Lower leg skin (tissue), 4 donors: ENCODE measurements at regions not wholly inside any gene's neighbourhood (a gene's known extent, or its start where the extent isn't known, plus 50 kb on each side); places are given as distances from the start of the nearest gene placed in this dataset.

Experiments
- DNase-seq, 2 donors: peaks; one replicate each; pipeline ENCODE4 v3.0.0-alpha.2; 2019; ENCODE audit warnings: low spot score in 2 of 2
- H3K4me3 ChIP-seq: fragments of 200-600 bp; sonication (generic); 2 replicates; pipeline ENCODE4 v1.5.1; 2017; ENCODE audit warnings: mild to moderate bottlenecking, low read depth; ENCODE audit not compliant: poor library complexity, severe bottlenecking
- CTCF ChIP-seq, 3 donors: fragments of 450-650 bp; IDR thresholded peaks; one replicate each; pipeline ENCODE4 v1.5.1; 2016; ENCODE audit warnings: antibody characterized with exemption in 3 of 3, mild to moderate bottlenecking in 3 of 3, moderate library complexity in 2 of 3
- POLR2A ChIP-seq, 2 donors: fragments of 450-650 bp; IDR thresholded peaks; one replicate each; pipeline ENCODE4 v1.6.1; 2016 to 2017; ENCODE audit warnings: antibody characterized with exemption in 2 of 2, mild to moderate bottlenecking in 1 of 2, moderate library complexity in 1 of 2
- WGBS, 2 donors: methylation state at CpG; one replicate each; pipeline ENCODE4 v1.1.5; 2018; 5-methylcytosine and 5-hydroxymethylcytosine counted together
- intact Hi-C: fragments of 100-400 bp; cut with DNase I; formaldehyde crosslinking; loops from one replicate; pipeline ENCODE4 v1.15.0; 2023; ENCODE audit warnings: low total_unique reads

GRCh38 chr13:40309881-40310280, 356.6 kb downstream of the FOXO1 start:
- TF ChIP-seq CTCF (IDR thresholded peaks at IDR 0.05) (no peak), POLR2A (IDR thresholded peaks at IDR 0.05) (no peak)
- intact Hi-C loops, result no loop called here
- 78 to 80% methylated on average over 3 of the region's 3 CpGs for WGBS, 2 donors

GRCh38 chr13:40311356-40312101, 354.9 kb downstream of the FOXO1 start:
- TF ChIP-seq CTCF (IDR thresholded peaks at IDR 0.05), result no peak
- TF ChIP-seq POLR2A (IDR thresholded peaks at IDR 0.05), result no peak
- intact Hi-C loops, result no loop called here
- 80 to 89% methylated on average over 7 of the region's 7 CpGs for WGBS, 2 donors
- no peak for DNase-seq
- no peak overlapping the region for H3K4me3 ChIP-seq

More at GRCh38 chr13:40309881-40310280, 356.6 kb downstream of the FOXO1 start:
- H3K4me3 ChIP-seq, result no peak overlapping the region
- no peak for DNase-seq

GRCh38 chr13:40313269-40314200, 352.9 kb downstream of the FOXO1 start:
- H3K4me3 ChIP-seq, result no peak overlapping the region
- no peak for DNase-seq
- 84 to 91% methylated on average over 12 of the region's 12 CpGs for WGBS, 2 donors
- TF ChIP-seq CTCF (IDR thresholded peaks at IDR 0.05) (no peak), POLR2A (IDR thresholded peaks at IDR 0.05) (no peak)
- intact Hi-C loops, result no loop called here

- intact Hi-C loops, result no loop called here
- TF ChIP-seq CTCF (IDR thresholded peaks at IDR 0.05) (no peak), POLR2A (IDR thresholded peaks at IDR 0.05) (no peak)
- H3K4me3 ChIP-seq, result no peak overlapping the region
- DNase-seq, result no peak
- WGBS, 2 donors, result 63 to 68% methylated on average over 10 of the region's 10 CpGs
These were observed 350.9 kb downstream of the FOXO1 start for GRCh38 chr13:40315416-40316064.

GRCh38 chr13:40316301-40316700, 350.1 kb downstream of the FOXO1 start:
- no peak overlapping the region for H3K4me3 ChIP-seq
- DNase-seq, result no peak
- intact Hi-C loops, result no loop called here
- TF ChIP-seq POLR2A (IDR thresholded peaks at IDR 0.05) (no peak), CTCF (IDR thresholded peaks at IDR 0.05) (no peak)
- 83 to 92% methylated on average over 7 of the region's 7 CpGs for WGBS, 2 donors
